ENCODE measurements at regions not wholly inside any gene's neighbourhood (a gene's known extent, or its start where the extent isn't known, plus 50 kb on each side); places are given as distances from the start of the nearest gene placed in this dataset.

GRCh38 chr4:137775701-137776100, 243.4 kb upstream of the PCDH18 start:
- Histone ChIP-seq H2AK5ac (ENCODE audit: low read depth, low read length) (no peak overlapping the region), H3K4ac (ENCODE audit: low read length) (no peak overlapping the region), H2BK5ac (ENCODE audit: low read length) (no peak overlapping the region), H3K36me3 (replicated peaks in 1 of 2; ENCODE audit: control insufficient read depth in 2 of 2, insufficient read depth in 2 of 2, low read length in 2 of 2) (no peaks in the 10 kb centered on the region), H3K27me3 (ENCODE audit: control insufficient read depth in 3 of 3, insufficient read depth in 3 of 3, low read depth in 1 of 3, low read length in 3 of 3) (no peaks in the 10 kb centered on the region), H3K4me2 (ENCODE audit: insufficient read depth, low read length, poor library complexity, severe bottlenecking) (no peak overlapping the region), H4K91ac (ENCODE audit: low read depth, low read length, poor library complexity) (no peak overlapping the region), H3K18ac (ENCODE audit: low read length) (no peak overlapping the region), H3K9me3 (replicated peaks in 1 of 2; ENCODE audit: control insufficient read depth in 2 of 2, insufficient read depth in 1 of 2, low read depth in 1 of 2, low read length in 2 of 2) (no peaks in the 10 kb centered on the region), H4K8ac (ENCODE audit: low read depth, low read length) (no peak overlapping the region), H3K14ac (ENCODE audit: low read length) (no peak overlapping the region), H3K4me1 (ENCODE audit: control insufficient read depth in 2 of 2, insufficient read depth in 1 of 2, low read depth in 1 of 2, low read length in 2 of 2) (no peaks in the 10 kb centered on the region), H3K79me1 (ENCODE audit: low read depth, low read length) (no peaks in the 10 kb centered on the region), H2AFZ (ENCODE audit: low read length) (no peak overlapping the region), H2BK12ac (ENCODE audit: low read length) (no peak overlapping the region), H3K4me3 (ENCODE audit: low read length in 2 of 2) (no peak overlapping the region), H3K9ac (ENCODE audit: low read depth, low read length, poor library complexity) (no peak overlapping the region), H3K27ac (replicated peaks; ENCODE audit: low read length) (no peak overlapping the region), H2BK120ac (ENCODE audit: low read depth, low read length) (no peak overlapping the region), H3K23ac (ENCODE audit: low read depth, low read length, poor library complexity) (no peak overlapping the region), H2BK15ac (ENCODE audit: low read length) (no peak overlapping the region)
- DNase-seq (ENCODE audit: low spot score), result no peak
- no CpG with 5 or more reads among the region's 3 CpGs for WGBS, 2 donors (ENCODE audit: extremely low coverage in 2 of 2, insufficient read length in 2 of 2, insufficient replicate concordance in 1 of 2)

GRCh38 chr4:137774501-137774900, 242.2 kb upstream of the PCDH18 start:
- no peak overlapping the region for H3K4me2 ChIP-seq (ENCODE audit: insufficient read depth, low read length, poor library complexity, severe bottlenecking)
- no peaks in the 10 kb centered on the region for H3K9me3 ChIP-seq (replicated peaks in 1 of 2; ENCODE audit: control insufficient read depth in 2 of 2, insufficient read depth in 1 of 2, low read depth in 1 of 2, low read length in 2 of 2)
- no peak overlapping the region for H3K9ac ChIP-seq (ENCODE audit: low read depth, low read length, poor library complexity)
- H3K27ac ChIP-seq (replicated peaks; ENCODE audit: low read length), result no peak overlapping the region
- H3K36me3 ChIP-seq (replicated peaks in 1 of 2; ENCODE audit: control insufficient read depth in 2 of 2, insufficient read depth in 2 of 2, low read length in 2 of 2), result no peaks in the 10 kb centered on the region
- no peak overlapping the region for H4K91ac ChIP-seq (ENCODE audit: low read depth, low read length, poor library complexity)
- H2AK5ac ChIP-seq (ENCODE audit: low read depth, low read length), result no peak overlapping the region
- H3K18ac ChIP-seq (ENCODE audit: low read length), result no peak overlapping the region
- H3K4me1 ChIP-seq (ENCODE audit: control insufficient read depth in 2 of 2, insufficient read depth in 1 of 2, low read depth in 1 of 2, low read length in 2 of 2), result no peaks in the 10 kb centered on the region
- no peak overlapping the region for H2BK12ac ChIP-seq (ENCODE audit: low read length)
- no peak overlapping the region for H3K4ac ChIP-seq (ENCODE audit: low read length)
- no peaks in the 10 kb centered on the region for H3K79me1 ChIP-seq (ENCODE audit: low read depth, low read length)
- H4K8ac ChIP-seq (ENCODE audit: low read depth, low read length), result no peak overlapping the region
- H2BK5ac ChIP-seq (ENCODE audit: low read length), result no peak overlapping the region
- no peak overlapping the region for H2BK15ac ChIP-seq (ENCODE audit: low read length)
- H3K4me3 ChIP-seq (ENCODE audit: low read length in 2 of 2), result no peak overlapping the region
- DNase-seq (ENCODE audit: low spot score), result no peak
- H2AFZ ChIP-seq (ENCODE audit: low read length), result no peak overlapping the region
- H3K23ac ChIP-seq (ENCODE audit: low read depth, low read length, poor library complexity), result no peak overlapping the region
- no peaks in the 10 kb centered on the region for H3K27me3 ChIP-seq (ENCODE audit: control insufficient read depth in 3 of 3, insufficient read depth in 3 of 3, low read depth in 1 of 3, low read length in 3 of 3)
- H2BK120ac ChIP-seq (ENCODE audit: low read depth, low read length), result no peak overlapping the region
- no peak overlapping the region for H3K14ac ChIP-seq (ENCODE audit: low read length)

- no peak overlapping the region for H2BK15ac ChIP-seq (ENCODE audit: low read length)
- no peak for DNase-seq (ENCODE audit: low spot score)
- H3K18ac ChIP-seq (ENCODE audit: low read length), result no peak overlapping the region
- no peak overlapping the region for H2AFZ ChIP-seq (ENCODE audit: low read length)
- no peak overlapping the region for H3K4ac ChIP-seq (ENCODE audit: low read length)
- no peak overlapping the region for H2BK12ac ChIP-seq (ENCODE audit: low read length)
- no peak overlapping the region for H3K23ac ChIP-seq (ENCODE audit: low read depth, low read length, poor library complexity)
- no peaks in the 10 kb centered on the region for H3K4me1 ChIP-seq (ENCODE audit: control insufficient read depth in 2 of 2, insufficient read depth in 1 of 2, low read depth in 1 of 2, low read length in 2 of 2)
- H3K27me3 ChIP-seq (ENCODE audit: control insufficient read depth in 3 of 3, insufficient read depth in 3 of 3, low read depth in 1 of 3, low read length in 3 of 3), result no peaks in the 10 kb centered on the region
- no peak overlapping the region for H2BK120ac ChIP-seq (ENCODE audit: low read depth, low read length)
- no CpG with 5 or more reads among the region's 1 CpG for WGBS, 2 donors (ENCODE audit: extremely low coverage in 2 of 2, insufficient read length in 2 of 2, insufficient replicate concordance in 1 of 2)
- no peak overlapping the region for H2AK5ac ChIP-seq (ENCODE audit: low read depth, low read length)
- no peak overlapping the region for H4K8ac ChIP-seq (ENCODE audit: low read depth, low read length)
- H3K14ac ChIP-seq (ENCODE audit: low read length), result no peak overlapping the region
- H3K79me1 ChIP-seq (ENCODE audit: low read depth, low read length), result no peaks in the 10 kb centered on the region
- H2BK5ac ChIP-seq (ENCODE audit: low read length), result no peak overlapping the region
- no peak overlapping the region for H3K4me2 ChIP-seq (ENCODE audit: insufficient read depth, low read length, poor library complexity, severe bottlenecking)
- H3K36me3 ChIP-seq (replicated peaks in 1 of 2; ENCODE audit: control insufficient read depth in 2 of 2, insufficient read depth in 2 of 2, low read length in 2 of 2), result no peaks in the 10 kb centered on the region
- no peak overlapping the region for H3K4me3 ChIP-seq (ENCODE audit: low read length in 2 of 2)
- H4K91ac ChIP-seq (ENCODE audit: low read depth, low read length, poor library complexity), result no peak overlapping the region
- no peak overlapping the region for H3K9ac ChIP-seq (ENCODE audit: low read depth, low read length, poor library complexity)
- H3K9me3 ChIP-seq (replicated peaks in 1 of 2; ENCODE audit: control insufficient read depth in 2 of 2, insufficient read depth in 1 of 2, low read depth in 1 of 2, low read length in 2 of 2), result no peaks in the 10 kb centered on the region
- no peak overlapping the region for H3K27ac ChIP-seq (replicated peaks; ENCODE audit: low read length)
Observed at GRCh38 chr4:137768881-137769280, 236.6 kb upstream of the PCDH18 start.

- Histone ChIP-seq H2AK5ac (ENCODE audit: low read depth, low read length) (no peak overlapping the region), H3K4ac (ENCODE audit: low read length) (no peak overlapping the region), H3K36me3 (replicated peaks in 1 of 2; ENCODE audit: control insufficient read depth in 2 of 2, insufficient read depth in 2 of 2, low read length in 2 of 2) (no peaks in the 10 kb centered on the region), H2AFZ (ENCODE audit: low read length) (no peak overlapping the region), H3K14ac (ENCODE audit: low read length) (no peak overlapping the region), H3K4me3 (ENCODE audit: low read length in 2 of 2) (no peak overlapping the region), H4K91ac (ENCODE audit: low read depth, low read length, poor library complexity) (no peak overlapping the region), H3K23ac (ENCODE audit: low read depth, low read length, poor library complexity) (no peak overlapping the region), H2BK120ac (ENCODE audit: low read depth, low read length) (no peak overlapping the region), H2BK15ac (ENCODE audit: low read length) (no peak overlapping the region), H3K79me1 (ENCODE audit: low read depth, low read length) (no peaks in the 10 kb centered on the region), H2BK12ac (ENCODE audit: low read length) (no peak overlapping the region), H3K4me1 (ENCODE audit: control insufficient read depth in 2 of 2, insufficient read depth in 1 of 2, low read depth in 1 of 2, low read length in 2 of 2) (no peaks in the 10 kb centered on the region), H3K9me3 (replicated peaks in 1 of 2; ENCODE audit: control insufficient read depth in 2 of 2, insufficient read depth in 1 of 2, low read depth in 1 of 2, low read length in 2 of 2) (no peaks in the 10 kb centered on the region), H3K4me2 (ENCODE audit: insufficient read depth, low read length, poor library complexity, severe bottlenecking) (no peak overlapping the region), H3K27ac (replicated peaks; ENCODE audit: low read length) (no peak overlapping the region), H4K8ac (ENCODE audit: low read depth, low read length) (no peak overlapping the region), H3K18ac (ENCODE audit: low read length) (no peak overlapping the region), H3K9ac (ENCODE audit: low read depth, low read length, poor library complexity) (no peak overlapping the region), H2BK5ac (ENCODE audit: low read length) (no peak overlapping the region), H3K27me3 (ENCODE audit: control insufficient read depth in 3 of 3, insufficient read depth in 3 of 3, low read depth in 1 of 3, low read length in 3 of 3) (no peaks in the 10 kb centered on the region)
- WGBS, 2 donors (ENCODE audit: extremely low coverage in 2 of 2, insufficient read length in 2 of 2, insufficient replicate concordance in 1 of 2), result no CpG with 5 or more reads among the region's 1 CpG
- no peak for DNase-seq (ENCODE audit: low spot score)
Observed at GRCh38 chr4:137768196-137768595, 235.9 kb upstream of the PCDH18 start.

Measured in neuronal stem cell (in vitro differentiated cells).